Panc1 (cell line): ENCODE measurements at regions not wholly inside any gene's neighbourhood (a gene's known extent, or its start where the extent isn't known, plus 50 kb on each side); places are given as distances from the start of the nearest gene placed in this dataset.

Source experiments
- ATAC-seq: fragments of 200-7000 bp; cut with Tn5 transposase; 2 replicates; pipeline ENCODE4 v1.9.1; 2020; ENCODE audit warnings: mild to moderate bottlenecking, moderate library complexity
- BruUV-seq: library from RNA; stranded (reverse); fragments of 400-500 nt; replicated peaks from 2 replicates; lab custom pipeline; 2021; lab: Mats Ljungman, UMichigan
- CTCF ChIA-PET: fragments of 300-600 bp; sonication (Branson Sonifier 250); formaldehyde crosslinking; loops from one replicate; lab custom pipeline; 2022; ENCODE audit warnings: antibody characterized with exemption; lab: Charles Lee
- POLR2A ChIA-PET: fragments of 300-600 bp; sonication (Branson Sonifier 250); formaldehyde crosslinking; loops from one replicate; lab custom pipeline; 2022; ENCODE audit warnings: antibody characterized with exemption; lab: Charles Lee
- DNase-seq: peaks from one replicate; pipeline ENCODE4 v3.0.0-alpha.2; 2010; ENCODE audit warnings: low read depth, low spot score
- H3K27ac ChIP-seq: 2 replicates; pipeline ENCODE4 v1.5.1; 2011; ENCODE audit warnings: mild to moderate bottlenecking, low read length, inconsistent platforms
- H3K27me3 ChIP-seq: fragments of 200-500 bp; sonication (Bioruptor generic); 2 replicates; pipeline ENCODE4 v1.6.0; 2014; ENCODE audit warnings: low read length, inconsistent platforms; ENCODE audit not compliant: control insufficient read depth, insufficient read depth
- H3K36me3 ChIP-seq: fragments of 200-500 bp; sonication (Bioruptor generic); 2 replicates; pipeline ENCODE4 v1.5.1; 2014; ENCODE audit warnings: inconsistent platforms, mild to moderate bottlenecking, low read length, moderate library complexity; ENCODE audit not compliant: control insufficient read depth, insufficient read depth
- H3K4me1 ChIP-seq: 2 replicates; pipeline ENCODE4 v1.5.1; 2011; ENCODE audit warnings: inconsistent platforms, mild to moderate bottlenecking, low read length, moderate library complexity; ENCODE audit not compliant: control insufficient read depth, insufficient read depth
- H3K4me3 ChIP-seq, 2 experiments: 2 replicates each; pipeline ENCODE4 v1.5.1; 2011 to 2012; ENCODE audit warnings: low read depth in 2 of 2, low read length in 2 of 2, mild to moderate bottlenecking in 2 of 2, inconsistent platforms in 1 of 2, moderate library complexity in 1 of 2
- H3K9me3 ChIP-seq: fragments of 200-500 bp; sonication (Bioruptor generic); 2 replicates; pipeline ENCODE4 v1.5.1; 2014; ENCODE audit warnings: low read depth, mild to moderate bottlenecking, inconsistent platforms, low read length, moderate library complexity; ENCODE audit not compliant: control insufficient read depth, insufficient read depth
- CTCF ChIP-seq: fragments of 450-650 bp; IDR thresholded peaks from 2 replicates; pipeline ENCODE4 v1.5.1; 2017; ENCODE audit warnings: mild to moderate bottlenecking
- POLR2AphosphoS5 ChIP-seq: IDR thresholded peaks from 2 replicates; pipeline ENCODE4 v1.6.1; 2012; ENCODE audit warnings: mild to moderate bottlenecking, low read depth, low read length, moderate library complexity
- REST ChIP-seq, 2 experiments: IDR thresholded peaks; 2 replicates each; pipeline ENCODE4 v1.6.1; 2011 to 2012; ENCODE audit warnings: low read depth in 2 of 2, control low read depth in 1 of 2, low read length in 1 of 2, mild to moderate bottlenecking in 1 of 2, moderate library complexity in 1 of 2; ENCODE audit not compliant: insufficient read depth in 1 of 2
- SIN3A ChIP-seq: IDR thresholded peaks from 2 replicates; pipeline ENCODE4 v1.6.1; 2012; ENCODE audit warnings: low read depth, mild to moderate bottlenecking, low read length, moderate library complexity, borderline replicate concordance; ENCODE audit not compliant: insufficient read depth
- in situ Hi-C: cut with HindIII; loops from 2 replicates; pipeline ENCODE4 v1.10.0; 2016; ENCODE audit warnings: low sequenced_read_pairs, low pct_unique_long_range_greater_than_20kb
- intact Hi-C: fragments of 100-400 bp; cut with micrococcal nuclease; formaldehyde crosslinking; loops from one replicate; pipeline ENCODE4 v1.10.0; 2022; ENCODE audit not compliant: unreplicated experiment

GRCh38 chr12:93087840-93088610, 158.9 kb upstream of the EEA1 start:
- no peak for ATAC-seq
- Histone ChIP-seq H3K36me3 (no peaks in the 10 kb centered on the region), H3K4me1 (no peaks in the 10 kb centered on the region; the same call in 1 of the 2 replicates), H3K27ac (peak overlapping the region; percentile 30; the same call in 1 of the 2 replicates), H3K4me3 (no peak overlapping the region), H3K9me3 (no peaks in the 10 kb centered on the region), H3K27me3 (no peaks in the 10 kb centered on the region)
- TF ChIP-seq CTCF = no peak
- DNase-seq = no peak
- ChIA-PET CTCF (no interaction called here), POLR2A (no interaction called here)
- BruUV-seq = no TSS peak
- intact Hi-C loops (no loop called here), in situ Hi-C loops (no loop called here)

DNA sequence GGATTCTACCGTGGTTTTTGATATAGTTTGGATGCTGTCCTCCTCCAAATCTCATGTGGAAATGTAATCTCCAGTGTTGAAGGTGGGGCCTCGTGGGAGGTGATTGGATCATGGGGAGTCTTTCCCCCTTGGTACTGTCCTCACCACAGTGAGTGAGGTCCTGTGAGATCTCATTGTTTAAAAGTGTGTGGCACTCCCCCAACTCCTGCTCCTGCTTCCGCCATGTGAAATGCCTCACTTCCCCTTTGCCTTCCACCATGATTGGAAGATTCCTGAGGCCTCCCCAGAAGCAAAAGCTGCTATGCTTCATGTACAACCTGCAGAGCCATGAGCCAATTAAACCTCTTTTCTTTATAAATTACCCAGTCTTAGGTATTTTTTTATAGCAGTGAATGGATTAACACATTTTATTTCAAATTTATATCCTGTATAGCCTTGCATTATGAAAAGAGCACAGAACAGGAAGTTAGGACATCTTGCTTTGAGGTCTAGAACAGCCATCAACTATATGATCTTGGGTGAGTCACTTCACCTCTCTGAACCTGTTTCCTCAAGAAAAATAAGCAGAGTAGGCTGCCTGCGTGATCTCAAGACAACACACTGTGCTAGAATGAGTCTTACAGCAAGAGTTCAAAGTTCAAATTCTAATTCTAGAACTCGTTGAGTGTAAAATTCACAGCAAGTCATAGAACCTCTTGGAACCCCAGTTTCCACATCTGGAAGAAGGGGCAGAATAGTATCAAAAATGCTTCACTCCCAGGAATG, 160.9 kb upstream of the EEA1 start:
- no peaks in the 10 kb centered on the region; the same call in 1 of the 2 replicates for H3K4me1 ChIP-seq
- CTCF ChIA-PET = no interaction called here
- no peaks in the 10 kb centered on the region for H3K9me3 ChIP-seq
- DNase-seq = peak; percentile 72
- no peak overlapping the region for H3K4me3 ChIP-seq
- ATAC-seq = peak; percentile 83
- peak overlapping the region; percentile 1; the same call in 1 of the 2 replicates for H3K27ac ChIP-seq
- no peaks in the 10 kb centered on the region for H3K36me3 ChIP-seq
- no TSS peak for BruUV-seq
- POLR2A ChIA-PET = no interaction called here
- no peak for TF ChIP-seq SIN3A
- TF ChIP-seq POLR2AphosphoS5 = no peak
- no peak for TF ChIP-seq REST (IDR thresholded peaks at IDR 0.05; ENCODE audit: insufficient read depth in 1 of 2, low read depth in 2 of 2, low read length in 1 of 2)
- TF ChIP-seq CTCF = no peak
- intact Hi-C loops = no loop called here
- in situ Hi-C loops = no loop called here
- H3K27me3 ChIP-seq = no peaks in the 10 kb centered on the region
